H1 (cell line): ENCODE measurements at regions not wholly inside any gene's neighbourhood (a gene's known extent, or its start where the extent isn't known, plus 50 kb on each side); places are given as distances from the start of the nearest gene placed in this dataset.

Experiments
- CEBPB ChIP-seq: IDR thresholded peaks from 2 replicates; pipeline ENCODE4 v1.6.1; 2012; ENCODE audit warnings: low read depth, low read length
- CREB1 ChIP-seq: IDR thresholded peaks from 2 replicates; pipeline ENCODE4 v1.6.1; 2012; ENCODE audit warnings: inconsistent platforms
- CTCF ChIP-seq, 3 experiments: IDR thresholded peaks; 1 replicate in 2 of 3; 2 replicates in 1 of 3; pipeline versions ENCODE4 v1.5.1 to v1.6.1; 2011; ENCODE audit warnings: low read length in 3 of 3, mild to moderate bottlenecking in 3 of 3, inconsistent platforms in 2 of 3, low read depth in 1 of 3, moderate library complexity in 1 of 3; ENCODE audit not compliant: insufficient read depth in 1 of 3; ENCODE audit errors: control extremely low read depth in 1 of 3
- EGR1 ChIP-seq: IDR thresholded peaks from 2 replicates; pipeline ENCODE4 v1.6.1; 2011; ENCODE audit warnings: low read depth, low read length, borderline replicate concordance
- EP300 ChIP-seq, 2 experiments: IDR thresholded peaks; 1 replicate in 1 of 2; 2 replicates in 1 of 2; pipeline ENCODE4 v1.6.1; 2011 to 2012; ENCODE audit warnings: low read depth in 2 of 2, low read length in 2 of 2, mild to moderate bottlenecking in 2 of 2, borderline replicate concordance in 1 of 2, inconsistent platforms in 1 of 2, moderate library complexity in 1 of 2
- TF ChIP-seq, protein P1 (sequence below): IDR thresholded peaks from 2 replicates; pipeline ENCODE4 v1.6.1; 2012; ENCODE audit warnings: low read length, inconsistent platforms

DNA sequence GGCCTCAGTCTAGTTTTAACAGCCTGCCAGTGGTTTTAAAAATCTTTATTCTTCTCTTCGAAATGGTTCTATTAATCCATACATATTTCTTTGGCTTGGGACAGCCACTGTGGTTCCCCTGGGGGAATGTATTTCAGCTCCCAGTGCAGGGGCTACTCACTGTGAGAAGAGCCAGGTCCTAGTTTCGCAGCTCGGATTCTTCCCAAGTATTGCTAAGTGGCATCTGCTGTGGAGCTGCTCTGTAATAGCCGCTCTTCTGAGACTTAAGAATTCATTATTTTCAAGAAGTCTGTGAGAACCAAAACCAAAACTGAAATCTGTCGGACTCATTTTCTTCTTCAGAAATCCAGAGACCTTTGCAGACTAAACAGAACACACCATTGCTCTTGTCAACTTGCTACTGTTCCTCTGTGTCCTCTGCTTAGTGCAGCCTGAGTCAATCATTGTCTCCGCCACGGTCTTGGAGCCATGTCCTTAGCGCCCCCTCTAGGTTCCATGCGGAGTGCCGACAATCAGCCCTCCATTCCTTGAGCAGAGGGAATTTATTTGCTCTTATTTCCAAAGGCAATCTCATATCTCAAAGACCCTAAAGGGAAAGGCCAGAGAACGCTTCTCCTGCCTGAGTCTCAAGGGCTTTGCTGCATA is 478.2 kb downstream of the SPATA31D1 start:
- TF ChIP-seq CEBPB (no peak), EGR1 (no peak), CTCF (IDR thresholded peaks at IDR 0.05; ENCODE audit: control extremely low read depth in 1 of 3, insufficient read depth in 1 of 3, low read depth in 1 of 3, low read length in 3 of 3) (peak; percentile 66 to 92 (median 89)), CREB1 (no peak), EP300 (IDR thresholded peaks at IDR 0.05; ENCODE audit: borderline replicate concordance in 1 of 2, low read depth in 2 of 2, low read length in 2 of 2) (no peak)
- TF ChIP-seq, protein P1, sequence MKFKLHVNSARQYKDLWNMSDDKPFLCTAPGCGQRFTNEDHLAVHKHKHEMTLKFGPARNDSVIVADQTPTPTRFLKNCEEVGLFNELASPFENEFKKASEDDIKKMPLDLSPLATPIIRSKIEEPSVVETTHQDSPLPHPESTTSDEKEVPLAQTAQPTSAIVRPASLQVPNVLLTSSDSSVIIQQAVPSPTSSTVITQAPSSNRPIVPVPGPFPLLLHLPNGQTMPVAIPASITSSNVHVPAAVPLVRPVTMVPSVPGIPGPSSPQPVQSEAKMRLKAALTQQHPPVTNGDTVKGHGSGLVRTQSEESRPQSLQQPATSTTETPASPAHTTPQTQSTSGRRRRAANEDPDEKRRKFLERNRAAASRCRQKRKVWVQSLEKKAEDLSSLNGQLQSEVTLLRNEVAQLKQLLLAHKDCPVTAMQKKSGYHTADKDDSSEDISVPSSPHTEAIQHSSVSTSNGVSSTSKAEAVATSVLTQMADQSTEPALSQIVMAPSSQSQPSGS = no peak
